Endothelial cell (in vitro differentiated cells): ENCODE measurements at regions not wholly inside any gene's neighbourhood (a gene's known extent, or its start where the extent isn't known, plus 50 kb on each side); places are given as distances from the start of the nearest gene placed in this dataset.

Experiments used
- DNase-seq: peaks from one replicate; pipeline ENCODE4 v3.0.0; 2021; ENCODE audit warnings: low spot score
- H3K27ac Mint-ChIP-seq: one replicate; pipeline ENCODE4 v1.8.0; 2021; ENCODE audit warnings: mixed read lengths, inconsistent platforms; ENCODE audit not compliant: unreplicated experiment
- H3K27me3 Mint-ChIP-seq: one replicate; pipeline ENCODE4 v1.8.0; 2021; ENCODE audit warnings: mild to moderate bottlenecking, moderate library complexity, mixed read lengths, inconsistent platforms; ENCODE audit not compliant: unreplicated experiment
- H3K36me3 Mint-ChIP-seq: one replicate; pipeline ENCODE4 v1.8.0; 2021; ENCODE audit warnings: mild to moderate bottlenecking, low read depth, mixed read lengths, inconsistent platforms; ENCODE audit not compliant: unreplicated experiment
- H3K4me1 Mint-ChIP-seq: one replicate; pipeline ENCODE4 v1.8.0; 2021; ENCODE audit warnings: mild to moderate bottlenecking, mixed read lengths, inconsistent platforms; ENCODE audit not compliant: unreplicated experiment
- H3K4me3 Mint-ChIP-seq: one replicate; pipeline ENCODE4 v1.8.0; 2021; ENCODE audit warnings: mild to moderate bottlenecking, mixed read lengths, inconsistent platforms; ENCODE audit not compliant: unreplicated experiment
- H3K9me3 Mint-ChIP-seq: one replicate; pipeline ENCODE4 v1.8.0; 2021; ENCODE audit warnings: mixed read lengths, inconsistent platforms; ENCODE audit not compliant: unreplicated experiment
- CTCF ChIP-seq: fragments of 200-600 bp; sonication (generic); IDR thresholded peaks from one replicate; pipeline ENCODE4 v1.5.0; 2021; ENCODE audit warnings: antibody characterized with exemption; ENCODE audit not compliant: unreplicated experiment

GRCh38 chr20:12327205-12327604, 409.5 kb downstream of the BTBD3 start:
- DNase-seq: no peak
- H3K27ac Mint-ChIP-seq: no peak overlapping the region
- H3K4me3 Mint-ChIP-seq: no peak overlapping the region
- H3K27me3 Mint-ChIP-seq: no peaks in the 10 kb centered on the region
- H3K9me3 Mint-ChIP-seq: no peaks in the 10 kb centered on the region
- no peaks in the 10 kb centered on the region for H3K36me3 Mint-ChIP-seq
- H3K4me1 Mint-ChIP-seq: peaks cover 4% of the 10 kb centered on the region
- TF ChIP-seq CTCF: no peak

- no peaks in the 10 kb centered on the region for H3K27me3 Mint-ChIP-seq
- H3K4me1 Mint-ChIP-seq: no peaks in the 10 kb centered on the region
- H3K36me3 Mint-ChIP-seq: no peaks in the 10 kb centered on the region
- no peak for DNase-seq
- no peak overlapping the region for H3K27ac Mint-ChIP-seq
- TF ChIP-seq CTCF: no peak
- H3K4me3 Mint-ChIP-seq: no peak overlapping the region
- no peaks in the 10 kb centered on the region for H3K9me3 Mint-ChIP-seq
Measured at GRCh38 chr20:12331236-12331635, 413.5 kb downstream of the BTBD3 start.

GRCh38 chr20:12337601-12338000, 419.9 kb downstream of the BTBD3 start:
- no peak overlapping the region for H3K4me3 Mint-ChIP-seq
- no peaks in the 10 kb centered on the region for H3K27me3 Mint-ChIP-seq
- DNase-seq: no peak
- no peak for TF ChIP-seq CTCF
- no peaks in the 10 kb centered on the region for H3K4me1 Mint-ChIP-seq
- no peaks in the 10 kb centered on the region for H3K36me3 Mint-ChIP-seq
- H3K27ac Mint-ChIP-seq: no peak overlapping the region
- no peaks in the 10 kb centered on the region for H3K9me3 Mint-ChIP-seq

- Mint-ChIP-seq H3K27ac (no peak overlapping the region), H3K4me3 (no peak overlapping the region), H3K36me3 (no peaks in the 10 kb centered on the region), H3K4me1 (peaks cover 20% of the 10 kb centered on the region), H3K9me3 (no peaks in the 10 kb centered on the region), H3K27me3 (no peaks in the 10 kb centered on the region)
- no peak for DNase-seq
- TF ChIP-seq CTCF: no peak
Measured at GRCh38 chr20:12345978-12346377, 428.3 kb downstream of the BTBD3 start.

- Mint-ChIP-seq H3K9me3 (peaks cover 4% of the 10 kb centered on the region), H3K4me1 (peaks cover 19% of the 10 kb centered on the region), H3K36me3 (no peaks in the 10 kb centered on the region), H3K27me3 (no peaks in the 10 kb centered on the region), H3K4me3 (no peak overlapping the region), H3K27ac (no peak overlapping the region)
- no peak for TF ChIP-seq CTCF
- DNase-seq: no peak
Measured at GRCh38 chr20:12353842-12354241, 436.1 kb downstream of the BTBD3 start.
